ENCODE measurements at regions not wholly inside any gene's neighbourhood (a gene's known extent, or its start where the extent isn't known, plus 50 kb on each side); places are given as distances from the start of the nearest gene placed in this dataset.

DNA sequence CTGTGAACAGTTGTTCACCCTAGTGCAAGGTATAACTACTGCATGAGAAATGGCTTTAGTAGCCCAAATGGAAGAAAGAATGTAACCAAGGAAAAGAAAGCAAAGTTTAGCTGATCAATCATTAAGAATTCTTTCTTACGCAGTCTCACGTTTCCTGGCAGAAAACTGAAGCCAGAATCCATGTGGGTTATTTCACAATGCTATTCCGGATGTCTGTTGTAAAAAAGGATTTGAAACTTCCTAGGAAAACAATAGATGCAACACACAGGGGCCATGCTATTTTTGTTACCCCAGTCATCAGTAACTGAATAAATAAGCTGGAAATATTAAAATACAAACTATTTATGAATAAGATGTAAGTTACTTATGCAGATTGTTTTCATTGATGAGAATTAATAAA, 802.5 kb downstream of the CDH8 start:
- TF ChIP-seq POLR2AphosphoS5 (IDR thresholded peaks at IDR 0.05; ENCODE audit: low read depth, low read length) (no peak), SIN3A (IDR thresholded peaks at IDR 0.05; ENCODE audit: borderline replicate concordance, insufficient read depth, low read length) (no peak), FOXP2 (optimal IDR thresholded peaks at IDR 0.05; ENCODE audit: borderline replicate concordance, extremely low read depth, extremely low read length, insufficient read depth) (no peak)
- TF ChIP-seq, protein P1, sequence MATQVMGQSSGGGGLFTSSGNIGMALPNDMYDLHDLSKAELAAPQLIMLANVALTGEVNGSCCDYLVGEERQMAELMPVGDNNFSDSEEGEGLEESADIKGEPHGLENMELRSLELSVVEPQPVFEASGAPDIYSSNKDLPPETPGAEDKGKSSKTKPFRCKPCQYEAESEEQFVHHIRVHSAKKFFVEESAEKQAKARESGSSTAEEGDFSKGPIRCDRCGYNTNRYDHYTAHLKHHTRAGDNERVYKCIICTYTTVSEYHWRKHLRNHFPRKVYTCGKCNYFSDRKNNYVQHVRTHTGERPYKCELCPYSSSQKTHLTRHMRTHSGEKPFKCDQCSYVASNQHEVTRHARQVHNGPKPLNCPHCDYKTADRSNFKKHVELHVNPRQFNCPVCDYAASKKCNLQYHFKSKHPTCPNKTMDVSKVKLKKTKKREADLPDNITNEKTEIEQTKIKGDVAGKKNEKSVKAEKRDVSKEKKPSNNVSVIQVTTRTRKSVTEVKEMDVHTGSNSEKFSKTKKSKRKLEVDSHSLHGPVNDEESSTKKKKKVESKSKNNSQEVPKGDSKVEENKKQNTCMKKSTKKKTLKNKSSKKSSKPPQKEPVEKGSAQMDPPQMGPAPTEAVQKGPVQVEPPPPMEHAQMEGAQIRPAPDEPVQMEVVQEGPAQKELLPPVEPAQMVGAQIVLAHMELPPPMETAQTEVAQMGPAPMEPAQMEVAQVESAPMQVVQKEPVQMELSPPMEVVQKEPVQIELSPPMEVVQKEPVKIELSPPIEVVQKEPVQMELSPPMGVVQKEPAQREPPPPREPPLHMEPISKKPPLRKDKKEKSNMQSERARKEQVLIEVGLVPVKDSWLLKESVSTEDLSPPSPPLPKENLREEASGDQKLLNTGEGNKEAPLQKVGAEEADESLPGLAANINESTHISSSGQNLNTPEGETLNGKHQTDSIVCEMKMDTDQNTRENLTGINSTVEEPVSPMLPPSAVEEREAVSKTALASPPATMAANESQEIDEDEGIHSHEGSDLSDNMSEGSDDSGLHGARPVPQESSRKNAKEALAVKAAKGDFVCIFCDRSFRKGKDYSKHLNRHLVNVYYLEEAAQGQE (IDR thresholded peaks at IDR 0.05; ENCODE audit: insufficient read depth in 1 of 2, low read depth in 2 of 2, low read length in 2 of 2): no peak

Data from PFSK-1 (cell line).